ENCODE measurements at regions not wholly inside any gene's neighbourhood (a gene's known extent, or its start where the extent isn't known, plus 50 kb on each side); places are given as distances from the start of the nearest gene placed in this dataset.

DNA sequence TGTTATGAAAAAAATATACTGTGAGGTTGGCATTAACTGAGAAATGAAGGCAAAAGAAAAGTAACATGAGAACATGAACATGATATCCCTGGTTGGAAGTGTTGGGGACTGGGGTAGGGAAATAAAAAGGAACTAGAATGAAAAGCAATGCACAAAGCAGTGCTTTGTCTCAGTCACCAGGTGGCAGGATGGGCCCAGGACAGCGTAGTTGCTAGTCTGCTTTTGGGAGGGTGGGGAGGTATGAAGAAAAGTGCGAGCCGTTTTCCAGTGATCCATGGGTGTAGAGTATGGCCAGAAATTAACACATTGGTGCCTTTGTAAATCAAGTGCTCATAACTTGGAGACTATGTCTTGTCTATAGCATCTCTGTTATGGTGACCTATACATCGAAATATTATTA lies 662.5 kb upstream of the SALL1 start:
- no peaks in the 10 kb centered on the region for H3K36me3 ChIP-seq (ENCODE audit: insufficient read depth, low read length)
- H3K9me2 ChIP-seq (replicated peaks; ENCODE audit: low read depth, low read length): no peaks in the 10 kb centered on the region
- TF ChIP-seq EZH2phosphoT487 (IDR thresholded peaks at IDR 0.05; ENCODE audit: borderline replicate concordance): no peak
- TF ChIP-seq, protein P1, sequence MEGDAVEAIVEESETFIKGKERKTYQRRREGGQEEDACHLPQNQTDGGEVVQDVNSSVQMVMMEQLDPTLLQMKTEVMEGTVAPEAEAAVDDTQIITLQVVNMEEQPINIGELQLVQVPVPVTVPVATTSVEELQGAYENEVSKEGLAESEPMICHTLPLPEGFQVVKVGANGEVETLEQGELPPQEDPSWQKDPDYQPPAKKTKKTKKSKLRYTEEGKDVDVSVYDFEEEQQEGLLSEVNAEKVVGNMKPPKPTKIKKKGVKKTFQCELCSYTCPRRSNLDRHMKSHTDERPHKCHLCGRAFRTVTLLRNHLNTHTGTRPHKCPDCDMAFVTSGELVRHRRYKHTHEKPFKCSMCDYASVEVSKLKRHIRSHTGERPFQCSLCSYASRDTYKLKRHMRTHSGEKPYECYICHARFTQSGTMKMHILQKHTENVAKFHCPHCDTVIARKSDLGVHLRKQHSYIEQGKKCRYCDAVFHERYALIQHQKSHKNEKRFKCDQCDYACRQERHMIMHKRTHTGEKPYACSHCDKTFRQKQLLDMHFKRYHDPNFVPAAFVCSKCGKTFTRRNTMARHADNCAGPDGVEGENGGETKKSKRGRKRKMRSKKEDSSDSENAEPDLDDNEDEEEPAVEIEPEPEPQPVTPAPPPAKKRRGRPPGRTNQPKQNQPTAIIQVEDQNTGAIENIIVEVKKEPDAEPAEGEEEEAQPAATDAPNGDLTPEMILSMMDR (conservative IDR thresholded peaks at IDR 0.05; ENCODE audit: low read length): no peak
- H3K4me2 ChIP-seq (ENCODE audit: low read depth, low read length, poor library complexity, severe bottlenecking): no peak overlapping the region
- no peak overlapping the region for H3K9ac ChIP-seq (ENCODE audit: low read depth, low read length, poor library complexity, severe bottlenecking)
- no peaks in the 10 kb centered on the region for H3F3A ChIP-seq (ENCODE audit: low read depth)
- no peaks in the 10 kb centered on the region for H3K4me1 ChIP-seq (ENCODE audit: insufficient read depth, low read length, poor library complexity, severe bottlenecking)
- H3K4me3 ChIP-seq (ENCODE audit: low read length, poor library complexity, severe bottlenecking): no peak overlapping the region
- H4K20me1 ChIP-seq (ENCODE audit: insufficient read depth, low read length, poor library complexity, severe bottlenecking): no peaks in the 10 kb centered on the region
- no peaks in the 10 kb centered on the region for H3K27me3 ChIP-seq (ENCODE audit: insufficient read depth, low read length, poor library complexity, severe bottlenecking)
- no peaks in the 10 kb centered on the region for H3K79me2 ChIP-seq (ENCODE audit: insufficient read depth, low read length)
- no peak overlapping the region for H2AFZ ChIP-seq (ENCODE audit: low read length)
- H3K9me3 ChIP-seq (ENCODE audit: insufficient read depth, low read depth, low read length): no peaks in the 10 kb centered on the region

- Histone ChIP-seq H3K27me3 (ENCODE audit: insufficient read depth, low read length, poor library complexity, severe bottlenecking) (no peaks in the 10 kb centered on the region), H3K9ac (ENCODE audit: low read depth, low read length, poor library complexity, severe bottlenecking) (no peak overlapping the region), H3K4me3 (ENCODE audit: low read length, poor library complexity, severe bottlenecking) (no peak overlapping the region), H2AFZ (ENCODE audit: low read length) (no peak overlapping the region), H3K4me2 (ENCODE audit: low read depth, low read length, poor library complexity, severe bottlenecking) (no peak overlapping the region), H3F3A (ENCODE audit: low read depth) (no peaks in the 10 kb centered on the region), H3K36me3 (ENCODE audit: insufficient read depth, low read length) (no peaks in the 10 kb centered on the region), H3K79me2 (ENCODE audit: insufficient read depth, low read length) (no peaks in the 10 kb centered on the region), H4K20me1 (ENCODE audit: insufficient read depth, low read length, poor library complexity, severe bottlenecking) (no peaks in the 10 kb centered on the region), H3K9me2 (replicated peaks; ENCODE audit: low read depth, low read length) (no peaks in the 10 kb centered on the region), H3K4me1 (ENCODE audit: insufficient read depth, low read length, poor library complexity, severe bottlenecking) (no peaks in the 10 kb centered on the region), H3K9me3 (ENCODE audit: insufficient read depth, low read depth, low read length) (no peaks in the 10 kb centered on the region)
- TF ChIP-seq, protein P1 (conservative IDR thresholded peaks at IDR 0.05; ENCODE audit: low read length): no peak
- no peak for TF ChIP-seq EZH2phosphoT487 (IDR thresholded peaks at IDR 0.05; ENCODE audit: borderline replicate concordance)
Observed at GRCh38 chr16:51812945-51813344, 661.9 kb upstream of the SALL1 start.

- no peaks in the 10 kb centered on the region for H3K27me3 ChIP-seq (ENCODE audit: insufficient read depth, low read length, poor library complexity, severe bottlenecking)
- TF ChIP-seq EZH2phosphoT487 (IDR thresholded peaks at IDR 0.05; ENCODE audit: borderline replicate concordance): no peak
- TF ChIP-seq, protein P1 (conservative IDR thresholded peaks at IDR 0.05; ENCODE audit: low read length): no peak
- H3K9me2 ChIP-seq (replicated peaks; ENCODE audit: low read depth, low read length): no peaks in the 10 kb centered on the region
- H3K9ac ChIP-seq (ENCODE audit: low read depth, low read length, poor library complexity, severe bottlenecking): no peak overlapping the region
- H4K20me1 ChIP-seq (ENCODE audit: insufficient read depth, low read length, poor library complexity, severe bottlenecking): no peaks in the 10 kb centered on the region
- H3F3A ChIP-seq (ENCODE audit: low read depth): no peaks in the 10 kb centered on the region
- no peaks in the 10 kb centered on the region for H3K9me3 ChIP-seq (ENCODE audit: insufficient read depth, low read depth, low read length)
- no peak overlapping the region for H3K4me3 ChIP-seq (ENCODE audit: low read length, poor library complexity, severe bottlenecking)
- H3K36me3 ChIP-seq (ENCODE audit: insufficient read depth, low read length): no peaks in the 10 kb centered on the region
- H3K79me2 ChIP-seq (ENCODE audit: insufficient read depth, low read length): no peaks in the 10 kb centered on the region
- H2AFZ ChIP-seq (ENCODE audit: low read length): no peak overlapping the region
- H3K4me2 ChIP-seq (ENCODE audit: low read depth, low read length, poor library complexity, severe bottlenecking): no peak overlapping the region
- H3K4me1 ChIP-seq (ENCODE audit: insufficient read depth, low read length, poor library complexity, severe bottlenecking): no peaks in the 10 kb centered on the region
Observed at GRCh38 chr16:51807551-51807950, 656.5 kb upstream of the SALL1 start.
